Tibial nerve (tissue), 4 donors: ENCODE measurements at regions not wholly inside any gene's neighbourhood (a gene's known extent, or its start where the extent isn't known, plus 50 kb on each side); places are given as distances from the start of the nearest gene placed in this dataset.

Experiments
- EP300 ChIP-seq, 2 donors: sonication (generic); formaldehyde crosslinking; IDR thresholded peaks; one replicate each; pipeline ENCODE4 v1.6.1; 2017; ENCODE audit warnings: antibody characterized with exemption in 2 of 2, mild to moderate bottlenecking in 1 of 2
- POLR2A ChIP-seq, 2 donors: fragments of 450-650 bp; IDR thresholded peaks; one replicate each; pipeline ENCODE4 v1.6.1; 2017; ENCODE audit warnings: antibody characterized with exemption in 2 of 2, mild to moderate bottlenecking in 2 of 2, moderate library complexity in 2 of 2
- TF ChIP-seq, protein P1 (sequence below), 5 experiments: fragments of 200-600 bp in 3 of 5; fragments of 450-650 bp in 2 of 5; sonication (generic) in 3 of 5; IDR thresholded peaks; one replicate each; pipeline ENCODE4 v1.5.1; 2016 to 2019; ENCODE audit warnings: antibody characterized with exemption in 5 of 5, mild to moderate bottlenecking in 3 of 5, moderate library complexity in 2 of 5

DNA sequence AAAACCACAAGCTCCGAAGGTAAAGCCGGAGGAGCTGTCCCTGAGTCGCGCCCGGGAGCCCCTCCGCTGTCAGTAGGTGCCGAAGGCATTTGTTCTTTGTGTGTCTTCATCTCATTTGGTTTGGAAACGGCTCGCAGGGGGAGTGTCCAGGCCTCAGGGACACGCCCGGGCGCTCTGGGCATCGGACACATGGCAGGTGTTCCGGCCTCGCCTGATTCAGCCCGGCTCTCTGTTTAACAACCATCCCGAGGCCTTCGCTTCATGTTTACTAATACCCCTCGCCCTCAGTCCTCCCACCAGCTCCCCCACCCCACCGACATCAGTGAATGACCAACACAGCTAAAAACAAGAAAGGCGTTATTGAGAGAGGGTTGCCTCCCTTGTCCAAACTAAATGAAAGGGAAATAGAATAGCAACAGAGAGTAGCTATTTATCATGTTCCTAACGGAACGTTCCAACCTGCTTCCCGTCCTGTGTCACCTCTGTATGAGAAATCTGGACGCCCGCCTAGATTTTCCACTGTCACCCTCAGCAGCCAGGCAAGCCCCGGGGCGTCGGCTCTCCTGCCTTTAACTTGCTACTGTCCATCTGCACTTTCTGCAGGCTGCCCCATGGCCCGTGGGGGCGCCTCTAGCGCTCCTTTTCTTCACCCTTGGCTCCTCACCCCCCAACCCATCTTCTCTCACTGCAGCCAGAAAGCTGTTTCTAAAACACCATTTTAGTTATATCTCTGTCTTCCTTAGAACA, 73.9 kb downstream of the MYCN start:
- TF ChIP-seq POLR2A (IDR thresholded peaks at IDR 0.05) (no peak), EP300 (IDR thresholded peaks at IDR 0.05) (no peak)
- TF ChIP-seq, protein P1, sequence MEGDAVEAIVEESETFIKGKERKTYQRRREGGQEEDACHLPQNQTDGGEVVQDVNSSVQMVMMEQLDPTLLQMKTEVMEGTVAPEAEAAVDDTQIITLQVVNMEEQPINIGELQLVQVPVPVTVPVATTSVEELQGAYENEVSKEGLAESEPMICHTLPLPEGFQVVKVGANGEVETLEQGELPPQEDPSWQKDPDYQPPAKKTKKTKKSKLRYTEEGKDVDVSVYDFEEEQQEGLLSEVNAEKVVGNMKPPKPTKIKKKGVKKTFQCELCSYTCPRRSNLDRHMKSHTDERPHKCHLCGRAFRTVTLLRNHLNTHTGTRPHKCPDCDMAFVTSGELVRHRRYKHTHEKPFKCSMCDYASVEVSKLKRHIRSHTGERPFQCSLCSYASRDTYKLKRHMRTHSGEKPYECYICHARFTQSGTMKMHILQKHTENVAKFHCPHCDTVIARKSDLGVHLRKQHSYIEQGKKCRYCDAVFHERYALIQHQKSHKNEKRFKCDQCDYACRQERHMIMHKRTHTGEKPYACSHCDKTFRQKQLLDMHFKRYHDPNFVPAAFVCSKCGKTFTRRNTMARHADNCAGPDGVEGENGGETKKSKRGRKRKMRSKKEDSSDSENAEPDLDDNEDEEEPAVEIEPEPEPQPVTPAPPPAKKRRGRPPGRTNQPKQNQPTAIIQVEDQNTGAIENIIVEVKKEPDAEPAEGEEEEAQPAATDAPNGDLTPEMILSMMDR (IDR thresholded peaks at IDR 0.05), result no peak
